GM19372 (cell line): ENCODE measurements at regions not wholly inside any gene's neighbourhood (a gene's known extent, or its start where the extent isn't known, plus 50 kb on each side); places are given as distances from the start of the nearest gene placed in this dataset.

Experiments used
- ATAC-seq: cut with Tn5 transposase; IDR thresholded peaks from one replicate; pipeline ENCODE4 v1.9.1; 2021; ENCODE audit warnings: mild to moderate bottlenecking, low read depth, moderate library complexity; ENCODE audit not compliant: unreplicated experiment

GRCh38 chr1:234755449-234755863 is 145.5 kb upstream of the IRF2BP2 start:
- ATAC-seq: no peak

- no peak for ATAC-seq
Measured at GRCh38 chr1:234753979-234754378, 144.0 kb upstream of the IRF2BP2 start.

- no peak for ATAC-seq
Measured at GRCh38 chr1:234752927-234753326, 142.9 kb upstream of the IRF2BP2 start.

GRCh38 chr1:234751678-234752077 is 141.7 kb upstream of the IRF2BP2 start:
- ATAC-seq: no peak

GRCh38 chr1:234750922-234751627 is 141.1 kb upstream of the IRF2BP2 start:
- no peak for ATAC-seq

GRCh38 chr1:234748713-234749112 is 138.7 kb upstream of the IRF2BP2 start:
- no peak for ATAC-seq

- ATAC-seq: no peak
Measured at GRCh38 chr1:234748066-234748465, 138.1 kb upstream of the IRF2BP2 start.

- ATAC-seq: no peak
Measured at GRCh38 chr1:234746798-234747196, 136.8 kb upstream of the IRF2BP2 start.

- ATAC-seq: no peak
Measured at GRCh38 chr1:234745844-234746797, 136.1 kb upstream of the IRF2BP2 start.

- ATAC-seq: no peak
Measured at GRCh38 chr1:234745276-234745675, 135.3 kb upstream of the IRF2BP2 start.

GRCh38 chr1:234743791-234744611 is 134.0 kb upstream of the IRF2BP2 start:
- no peak for ATAC-seq

GRCh38 chr1:234742622-234743021 is 132.6 kb upstream of the IRF2BP2 start:
- ATAC-seq: no peak

GRCh38 chr1:234737967-234738314 is 128.0 kb upstream of the IRF2BP2 start:
- ATAC-seq: no peak

- ATAC-seq: no peak
Measured at GRCh38 chr1:234735916-234736315, 125.9 kb upstream of the IRF2BP2 start.

GRCh38 chr1:234735476-234735875 is 125.5 kb upstream of the IRF2BP2 start:
- ATAC-seq: no peak

GRCh38 chr1:234734869-234735268 is 124.9 kb upstream of the IRF2BP2 start:
- ATAC-seq: no peak

- ATAC-seq: no peak
Measured at GRCh38 chr1:234734412-234734835, 124.4 kb upstream of the IRF2BP2 start.

GRCh38 chr1:234733427-234733826 is 123.4 kb upstream of the IRF2BP2 start:
- ATAC-seq: no peak

GRCh38 chr1:234732671-234733390 is 122.9 kb upstream of the IRF2BP2 start:
- no peak for ATAC-seq

- ATAC-seq: no peak
Measured at GRCh38 chr1:234732260-234732659, 122.3 kb upstream of the IRF2BP2 start.
